GM12878 (cell line): ENCODE measurements at regions not wholly inside any gene's neighbourhood (a gene's known extent, or its start where the extent isn't known, plus 50 kb on each side); places are given as distances from the start of the nearest gene placed in this dataset.

Source experiments
- ATF7 ChIP-seq: fragments of 450-650 bp; IDR thresholded peaks from 2 replicates; pipeline ENCODE4 v1.6.1; 2016; ENCODE audit warnings: low read depth, mild to moderate bottlenecking
- BCLAF1 ChIP-seq: fragments of 450-650 bp; IDR thresholded peaks from 2 replicates; pipeline ENCODE4 v1.6.1; 2017; ENCODE audit warnings: antibody characterized with exemption, mild to moderate bottlenecking, moderate library complexity
- CHD2 ChIP-seq: IDR thresholded peaks from 2 replicates; pipeline ENCODE4 v1.6.1; 2011; ENCODE audit warnings: low read depth, low read length, improper control_type of control experiment, borderline replicate concordance
- CREB1 ChIP-seq: IDR thresholded peaks from 2 replicates; pipeline ENCODE4 v1.6.1; 2012; ENCODE audit warnings: low read depth, mild to moderate bottlenecking, inconsistent platforms
- CREM ChIP-seq: IDR thresholded peaks from 2 replicates; pipeline ENCODE4 v1.6.1; 2014; ENCODE audit warnings: antibody characterized with exemption, low read depth
- DPF2 ChIP-seq: fragments of 450-650 bp; IDR thresholded peaks from 2 replicates; pipeline ENCODE4 v1.6.1; 2017; ENCODE audit warnings: mild to moderate bottlenecking
- E4F1 ChIP-seq: fragments of 450-650 bp; IDR thresholded peaks from 2 replicates; pipeline ENCODE4 v1.6.1; 2018; ENCODE audit warnings: borderline replicate concordance, mild to moderate bottlenecking; ENCODE audit not compliant: partially characterized antibody
- ETV6 ChIP-seq, 2 experiments: fragments of 450-650 bp in 1 of 2; IDR thresholded peaks in 1 of 2; conservative IDR thresholded peaks in 1 of 2; 2 replicates each; pipeline ENCODE4 v1.6.1; 2014; ENCODE audit warnings: antibody characterized with exemption in 1 of 2, borderline replicate concordance in 1 of 2, low read depth in 1 of 2, mild to moderate bottlenecking in 1 of 2, moderate library complexity in 1 of 2
- FOXK2 ChIP-seq: fragments of 450-650 bp; IDR thresholded peaks from 2 replicates; pipeline ENCODE4 v1.6.1; 2017; ENCODE audit warnings: mild to moderate bottlenecking, moderate library complexity
- FOXM1 ChIP-seq: IDR thresholded peaks from 2 replicates; pipeline ENCODE4 v1.6.1; 2012; ENCODE audit warnings: low read depth, mild to moderate bottlenecking, inconsistent platforms, low read length, moderate library complexity
- IKZF1 ChIP-seq: fragments of 450-650 bp; conservative IDR thresholded peaks from 2 replicates; pipeline ENCODE4 v1.6.1; 2017; ENCODE audit warnings: antibody characterized with exemption, mild to moderate bottlenecking
- JUNB ChIP-seq: IDR thresholded peaks from 2 replicates; pipeline ENCODE4 v1.6.1; 2016; ENCODE audit warnings: antibody characterized with exemption, mild to moderate bottlenecking
- MTA2 ChIP-seq: fragments of 450-650 bp; IDR thresholded peaks from 2 replicates; pipeline ENCODE4 v1.6.1; 2016; ENCODE audit warnings: low read depth, mild to moderate bottlenecking, moderate library complexity
- MXI1 ChIP-seq: fragments of 150-350 bp; IDR thresholded peaks from 2 replicates; pipeline ENCODE4 v1.6.1; 2011; ENCODE audit warnings: low read depth, mild to moderate bottlenecking, inconsistent platforms, low read length, improper control_type of control experiment
- NR2F1 ChIP-seq: fragments of 450-650 bp; conservative IDR thresholded peaks from 2 replicates; pipeline ENCODE4 v1.6.1; 2017; ENCODE audit warnings: mild to moderate bottlenecking
- REST ChIP-seq: IDR thresholded peaks from 2 replicates; pipeline ENCODE4 v1.6.1; 2012; ENCODE audit warnings: mild to moderate bottlenecking, low read depth, low read length
- SMAD1 ChIP-seq: fragments of 450-650 bp; IDR thresholded peaks from 2 replicates; pipeline ENCODE4 v1.6.1; 2018; ENCODE audit warnings: mild to moderate bottlenecking, low read depth; ENCODE audit not compliant: partially characterized antibody
- SPI1 ChIP-seq: IDR thresholded peaks from 2 replicates; pipeline ENCODE4 v1.6.1; 2011; ENCODE audit warnings: low read depth, mild to moderate bottlenecking, low read length, moderate library complexity, borderline replicate concordance; ENCODE audit not compliant: insufficient read depth
- TARDBP ChIP-seq: IDR thresholded peaks from 2 replicates; pipeline ENCODE4 v1.6.1; 2016; ENCODE audit warnings: borderline replicate concordance
- TCF12 ChIP-seq: IDR thresholded peaks from 2 replicates; pipeline ENCODE4 v1.6.1; 2011; ENCODE audit warnings: low read depth, mild to moderate bottlenecking, low read length
- TCF7 ChIP-seq: IDR thresholded peaks from 2 replicates; pipeline ENCODE4 v1.6.1; 2014; ENCODE audit warnings: antibody characterized with exemption, borderline replicate concordance
- USF2 ChIP-seq: IDR thresholded peaks from 2 replicates; pipeline ENCODE4 v1.6.1; 2011; ENCODE audit warnings: low read depth, low read length, improper control_type of control experiment, borderline replicate concordance
- ZBED1 ChIP-seq: IDR thresholded peaks from 2 replicates; pipeline ENCODE4 v1.6.1; 2016; ENCODE audit warnings: borderline replicate concordance

- TF ChIP-seq REST (no peak), CHD2 (no peak), JUNB (peak; percentile 95), MXI1 (no peak), NR2F1 (no peak), IKZF1 (0 out of 2 replicates have a peak, but pooled peaks have one; percentile 19), FOXK2 (no peak), TCF7 (no peak; the same call in 1 of the 2 replicates), TARDBP (no peak), CREM (peak; percentile 78), ATF7 (peak; percentile 41; the same call in 1 of the 2 replicates), ZBED1 (no peak; the same call in 1 of the 2 replicates), SPI1 (no peak), MTA2 (peak; percentile 32; the same call in 1 of the 2 replicates), BCLAF1 (no peak), SMAD1 (no peak), USF2 (no peak), DPF2 (0 out of 2 replicates have a peak, but pooled peaks have one; percentile 26), ETV6 (conservative IDR thresholded peaks at IDR 0.05 in 1 of 2, IDR thresholded peaks at IDR 0.05 in 1 of 2; ENCODE audit: borderline replicate concordance in 1 of 2, low read depth in 1 of 2) (no peak), CREB1 (peak; percentile 24; the same call in 1 of the 2 replicates), TCF12 (no peak), FOXM1 (peak; percentile 86; the same call in 1 of the 2 replicates), E4F1 (no peak)
Measured at GRCh38 chr3:164620956-164621355, 457.3 kb downstream of the SI start (continued).
